ENCODE measurements at regions not wholly inside any gene's neighbourhood (a gene's known extent, or its start where the extent isn't known, plus 50 kb on each side); places are given as distances from the start of the nearest gene placed in this dataset.
A peak's percentile ranks its signal among the peaks of the same experiment; 100 is the strongest.

DNA sequence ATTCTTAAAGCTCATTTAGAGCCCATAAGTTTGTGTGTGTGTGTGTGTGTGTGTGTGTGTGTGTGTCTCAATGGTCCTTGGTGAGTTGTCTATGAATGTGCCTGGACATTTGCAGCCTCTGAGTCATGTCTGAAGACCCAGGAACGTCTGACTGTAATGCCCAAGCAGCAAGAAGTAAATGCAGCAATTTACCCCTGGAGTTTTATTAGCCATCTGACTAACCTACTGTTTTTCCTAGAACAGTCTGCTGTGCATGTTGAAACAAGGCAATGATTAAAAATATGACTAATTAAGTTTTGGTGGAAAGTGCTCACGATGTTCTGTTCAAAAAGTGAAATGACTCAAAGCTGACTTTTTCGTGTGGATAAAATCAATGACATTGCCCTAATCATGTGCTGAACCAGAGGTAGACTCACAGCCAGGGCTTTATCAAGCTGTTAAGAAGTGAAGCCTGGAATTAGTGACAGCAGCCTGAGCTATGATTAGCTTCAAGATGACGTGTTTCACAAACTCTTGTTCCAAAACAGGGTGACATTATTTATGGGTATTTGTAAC, 201.6 kb downstream of the CPE start:
- TF ChIP-seq TRIM28 (IDR thresholded peaks at IDR 0.05; ENCODE audit: borderline replicate concordance, low read length): peak; percentile 80; the same call in 1 of the 2 replicates
- TF ChIP-seq, protein P1, sequence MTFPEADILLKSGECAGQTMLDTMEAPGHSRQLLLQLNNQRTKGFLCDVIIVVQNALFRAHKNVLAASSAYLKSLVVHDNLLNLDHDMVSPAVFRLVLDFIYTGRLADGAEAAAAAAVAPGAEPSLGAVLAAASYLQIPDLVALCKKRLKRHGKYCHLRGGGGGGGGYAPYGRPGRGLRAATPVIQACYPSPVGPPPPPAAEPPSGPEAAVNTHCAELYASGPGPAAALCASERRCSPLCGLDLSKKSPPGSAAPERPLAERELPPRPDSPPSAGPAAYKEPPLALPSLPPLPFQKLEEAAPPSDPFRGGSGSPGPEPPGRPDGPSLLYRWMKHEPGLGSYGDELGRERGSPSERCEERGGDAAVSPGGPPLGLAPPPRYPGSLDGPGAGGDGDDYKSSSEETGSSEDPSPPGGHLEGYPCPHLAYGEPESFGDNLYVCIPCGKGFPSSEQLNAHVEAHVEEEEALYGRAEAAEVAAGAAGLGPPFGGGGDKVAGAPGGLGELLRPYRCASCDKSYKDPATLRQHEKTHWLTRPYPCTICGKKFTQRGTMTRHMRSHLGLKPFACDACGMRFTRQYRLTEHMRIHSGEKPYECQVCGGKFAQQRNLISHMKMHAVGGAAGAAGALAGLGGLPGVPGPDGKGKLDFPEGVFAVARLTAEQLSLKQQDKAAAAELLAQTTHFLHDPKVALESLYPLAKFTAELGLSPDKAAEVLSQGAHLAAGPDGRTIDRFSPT (tag by site-specific recombination; IDR thresholded peaks at IDR 0.05): peak; percentile 89
- peak; percentile 44; the same call in 1 of the 2 replicates for TF ChIP-seq SP7 (tag by site-specific recombination; IDR thresholded peaks at IDR 0.05)
- TF ChIP-seq, protein P2, sequence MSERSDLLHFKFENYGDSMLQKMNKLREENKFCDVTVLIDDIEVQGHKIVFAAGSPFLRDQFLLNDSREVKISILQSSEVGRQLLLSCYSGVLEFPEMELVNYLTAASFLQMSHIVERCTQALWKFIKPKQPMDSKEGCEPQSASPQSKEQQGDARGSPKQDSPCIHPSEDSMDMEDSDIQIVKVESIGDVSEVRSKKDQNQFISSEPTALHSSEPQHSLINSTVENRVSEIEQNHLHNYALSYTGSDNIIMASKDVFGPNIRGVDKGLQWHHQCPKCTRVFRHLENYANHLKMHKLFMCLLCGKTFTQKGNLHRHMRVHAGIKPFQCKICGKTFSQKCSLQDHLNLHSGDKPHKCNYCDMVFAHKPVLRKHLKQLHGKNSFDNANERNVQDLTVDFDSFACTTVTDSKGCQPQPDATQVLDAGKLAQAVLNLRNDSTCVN (tag by site-specific recombination; optimal IDR thresholded peaks at IDR 0.05): no peak
- TF ChIP-seq FEZF1 (tag by site-specific recombination; IDR thresholded peaks at IDR 0.05): peak; percentile 4; the same call in 1 of the 2 replicates
- peak; percentile 35 for TF ChIP-seq ZIC2 (tag by site-specific recombination; IDR thresholded peaks at IDR 0.05)
- TF ChIP-seq ZNF664 (tag by site-specific recombination; IDR thresholded peaks at IDR 0.05): no peak
- TF ChIP-seq ZNF473 (tag by site-specific recombination; IDR thresholded peaks at IDR 0.05): no peak
- TF ChIP-seq ZNF629 (tag by site-specific recombination; IDR thresholded peaks at IDR 0.05): 0 out of 2 replicates have a peak, but pooled peaks have one; percentile 22
- TF ChIP-seq ZNF416 (tag by site-specific recombination; IDR thresholded peaks at IDR 0.05): no peak
- TF ChIP-seq HOXD13 (CRISPR knock-in tag; IDR thresholded peaks at IDR 0.05; ENCODE audit: borderline replicate concordance): 0 out of 2 replicates have a peak, but pooled peaks have one; percentile 76
- peak; percentile 87 for TF ChIP-seq ZNF335 (tag by site-specific recombination; conservative IDR thresholded peaks at IDR 0.05)
- TF ChIP-seq ZNF660 (tag by site-specific recombination; IDR thresholded peaks at IDR 0.05): 0 out of 2 replicates have a peak, but pooled peaks have one; percentile 10
- no peak for TF ChIP-seq ZNF274 (IDR thresholded peaks at IDR 0.05; ENCODE audit: low read length)
- no peak for TF ChIP-seq ZNF274 (tag by site-specific recombination; IDR thresholded peaks at IDR 0.05; ENCODE audit: borderline replicate concordance)
- POLR2A ChIA-PET: no interaction called here
- H3K27ac ChIP-seq (ENCODE audit: extremely low read depth, low read depth, low read length): no peak overlapping the region
- H3K36me3 ChIP-seq (ENCODE audit: control insufficient read depth in 2 of 2, insufficient read depth in 1 of 2, low read length in 2 of 2): no peaks in the 10 kb centered on the region
- CTCF ChIA-PET: interaction anchor here (0.5 kb wide), 1 partner anchor 26 kb away, joined by 3 read pairs; no protein-coding TSS in a partner anchor
- H3K4me3 ChIP-seq (ENCODE audit: low read depth, low read length): no peak overlapping the region
- H3K9me3 ChIP-seq (ENCODE audit: control insufficient read depth, insufficient read depth, low read depth, low read length): no peaks in the 10 kb centered on the region
- H3K4me1 ChIP-seq (ENCODE audit: control insufficient read depth, insufficient read depth, low read length): no peaks in the 10 kb centered on the region

DNA sequence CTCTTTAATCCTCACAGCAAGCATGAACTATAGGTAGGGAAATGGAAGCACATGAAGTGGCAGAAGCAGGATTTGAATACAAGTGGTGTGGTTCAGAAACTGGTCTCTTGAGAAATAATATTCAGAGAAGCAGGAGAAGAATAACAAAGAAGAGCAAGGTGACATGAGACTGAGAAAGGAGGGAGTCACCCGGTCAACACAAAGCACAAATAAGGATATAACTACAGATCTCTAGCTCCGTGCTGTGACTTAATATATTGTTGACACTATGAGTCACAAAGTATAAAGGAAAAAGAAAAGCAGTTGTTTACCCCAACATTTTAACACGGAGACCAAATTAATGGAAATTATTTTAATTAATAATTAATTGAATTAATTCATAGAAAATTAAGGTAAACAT, 204.5 kb downstream of the CPE start:
- TF ChIP-seq ZNF121 (tag by site-specific recombination; IDR thresholded peaks at IDR 0.05) (no peak), ZBTB48 (tag by site-specific recombination; IDR thresholded peaks at IDR 0.05) (no peak)

DNA sequence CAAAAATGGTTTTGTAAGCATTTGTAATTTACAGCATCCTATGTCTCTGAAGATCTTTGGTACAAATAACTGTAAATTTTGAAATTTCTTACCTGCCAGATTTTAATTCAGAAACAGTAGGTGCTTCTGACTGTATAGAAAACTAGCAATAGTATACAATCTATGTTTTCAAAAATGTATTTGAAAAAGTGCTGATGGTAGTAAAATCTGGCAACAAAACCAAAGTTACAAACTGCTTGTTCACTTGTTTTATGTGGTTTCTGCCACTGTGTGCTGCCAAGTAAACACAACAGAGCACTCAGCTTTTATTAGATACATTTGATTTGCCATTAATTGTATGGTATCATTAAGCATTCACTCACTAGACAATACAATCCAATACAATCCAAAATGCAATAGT, 206.1 kb downstream of the CPE start:
- Histone ChIP-seq H3K9me3 (ENCODE audit: control insufficient read depth, insufficient read depth, low read depth, low read length) (no peaks in the 10 kb centered on the region), H3K36me3 (ENCODE audit: control insufficient read depth in 2 of 2, insufficient read depth in 1 of 2, low read length in 2 of 2) (no peaks in the 10 kb centered on the region), H3K27ac (ENCODE audit: extremely low read depth, low read depth, low read length) (no peak overlapping the region), H3K4me3 (ENCODE audit: low read depth, low read length) (no peak overlapping the region), H3K4me1 (ENCODE audit: control insufficient read depth, insufficient read depth, low read length) (no peaks in the 10 kb centered on the region)
- ChIA-PET CTCF (interaction anchor here (0.6 kb wide), 1 partner anchor 48 kb away, joined by 3 read pairs; no protein-coding TSS in a partner anchor), POLR2A (no interaction called here)
- TF ChIP-seq MZF1 (tag by site-specific recombination; IDR thresholded peaks at IDR 0.05; ENCODE audit: borderline replicate concordance) (no peak), ZNF555 (tag by site-specific recombination; conservative IDR thresholded peaks at IDR 0.05) (no peak), ZBTB20 (tag by site-specific recombination; IDR thresholded peaks at IDR 0.05) (no peak)
- TF ChIP-seq, protein P3, sequence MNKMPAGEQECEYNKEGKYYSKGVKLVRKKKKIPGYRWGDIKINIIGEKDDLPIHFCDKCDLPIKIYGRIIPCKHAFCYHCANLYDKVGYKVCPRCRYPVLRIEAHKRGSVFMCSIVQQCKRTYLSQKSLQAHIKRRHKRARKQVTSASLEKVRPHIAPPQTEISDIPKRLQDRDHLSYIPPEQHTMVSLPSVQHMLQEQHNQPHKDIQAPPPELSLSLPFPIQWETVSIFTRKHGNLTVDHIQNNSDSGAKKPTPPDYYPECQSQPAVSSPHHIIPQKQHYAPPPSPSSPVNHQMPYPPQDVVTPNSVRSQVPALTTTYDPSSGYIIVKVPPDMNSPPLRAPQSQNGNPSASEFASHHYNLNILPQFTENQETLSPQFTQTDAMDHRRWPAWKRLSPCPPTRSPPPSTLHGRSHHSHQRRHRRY (tag by site-specific recombination; IDR thresholded peaks at IDR 0.05): no peak
- TF ChIP-seq, protein P2 (tag by site-specific recombination; optimal IDR thresholded peaks at IDR 0.05): no peak
- TF ChIP-seq, protein P4, sequence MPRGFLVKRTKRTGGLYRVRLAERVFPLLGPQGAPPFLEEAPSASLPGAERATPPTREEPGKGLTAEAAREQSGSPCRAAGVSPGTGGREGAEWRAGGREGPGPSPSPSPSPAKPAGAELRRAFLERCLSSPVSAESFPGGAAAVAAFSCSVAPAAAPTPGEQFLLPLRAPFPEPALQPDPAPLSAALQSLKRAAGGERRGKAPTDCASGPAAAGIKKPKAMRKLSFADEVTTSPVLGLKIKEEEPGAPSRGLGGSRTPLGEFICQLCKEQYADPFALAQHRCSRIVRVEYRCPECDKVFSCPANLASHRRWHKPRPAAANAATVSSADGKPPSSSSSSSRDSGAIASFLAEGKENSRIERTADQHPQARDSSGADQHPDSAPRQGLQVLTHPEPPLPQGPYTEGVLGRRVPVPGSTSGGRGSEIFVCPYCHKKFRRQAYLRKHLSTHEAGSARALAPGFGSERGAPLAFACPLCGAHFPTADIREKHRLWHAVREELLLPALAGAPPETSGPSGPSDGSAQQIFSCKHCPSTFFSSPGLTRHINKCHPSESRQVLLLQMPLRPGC (tag by site-specific recombination; IDR thresholded peaks at IDR 0.05): no peak

More for the DNA sequence above, 204.5 kb downstream of the CPE start:
- no peak overlapping the region for H3K27ac ChIP-seq (ENCODE audit: extremely low read depth, low read depth, low read length)
- H3K4me1 ChIP-seq (ENCODE audit: control insufficient read depth, insufficient read depth, low read length): no peaks in the 10 kb centered on the region
- POLR2A ChIA-PET: no interaction called here
- H3K4me3 ChIP-seq (ENCODE audit: low read depth, low read length): no peak overlapping the region
- CTCF ChIA-PET: no interaction called here
- no peaks in the 10 kb centered on the region for H3K36me3 ChIP-seq (ENCODE audit: control insufficient read depth in 2 of 2, insufficient read depth in 1 of 2, low read length in 2 of 2)
- H3K9me3 ChIP-seq (ENCODE audit: control insufficient read depth, insufficient read depth, low read depth, low read length): no peaks in the 10 kb centered on the region
